CD4-positive, alpha-beta T cell (primary cell): ENCODE measurements at regions not wholly inside any gene's neighbourhood (a gene's known extent, or its start where the extent isn't known, plus 50 kb on each side); places are given as distances from the start of the nearest gene placed in this dataset.

ENCODE experiments used
- ATAC-seq: fragments of 200-7000 bp; cut with Tn5 transposase; one replicate; pipeline ENCODE4 v1.10.0; 2022; ENCODE audit warnings: mild to moderate bottlenecking; ENCODE audit not compliant: poor library complexity
- CTCF ChIA-PET: fragments of 350-600 bp; sonication (Branson Sonifier 250); formaldehyde crosslinking; loops from one replicate; lab custom pipeline; 2021; ENCODE audit warnings: antibody characterized with exemption, inconsistent platforms; lab: Charles Lee
- POLR2A ChIA-PET: fragments of 350-600 bp; sonication (Branson Sonifier 250); formaldehyde crosslinking; loops from one replicate; lab custom pipeline; 2021; ENCODE audit warnings: antibody characterized with exemption, inconsistent platforms; lab: Charles Lee
- DNase-seq, 14 experiments: peaks; one replicate each; pipeline ENCODE4 v3.0.0-alpha.2; 2013 to 2020; ENCODE audit warnings: mixed read lengths in 2 of 14
- H3K27ac ChIP-seq, 2 donors: one replicate each; pipeline versions ENCODE4 v1.5.1 to v1.7.0; 2013; ENCODE audit warnings: low read length in 2 of 2, low read depth in 1 of 2, mild to moderate bottlenecking in 1 of 2
- H3K27me3 ChIP-seq, 2 experiments: 1 replicate in 1 of 2; 2 replicates in 1 of 2; pipeline versions ENCODE4 v1.6.1 to v1.7.0; 2013; ENCODE audit warnings: low read length in 2 of 2, control low read depth in 1 of 2, mild to moderate bottlenecking in 1 of 2, moderate library complexity in 1 of 2; ENCODE audit not compliant: insufficient read depth in 2 of 2, control insufficient read depth in 1 of 2
- H3K36me3 ChIP-seq: one replicate; pipeline ENCODE4 v1.6.1; 2013; ENCODE audit warnings: low read length, control low read depth; ENCODE audit not compliant: insufficient read depth
- H3K4me1 ChIP-seq: one replicate; pipeline ENCODE4 v1.6.1; 2013; ENCODE audit warnings: low read length, control low read depth; ENCODE audit not compliant: insufficient read depth
- H3K4me3 ChIP-seq: one replicate; pipeline ENCODE4 v1.5.1; 2013; ENCODE audit warnings: mild to moderate bottlenecking, low read length, moderate library complexity
- H3K9me3 ChIP-seq, 2 experiments: 1 replicate in 1 of 2; 2 replicates in 1 of 2; pipeline versions ENCODE4 v1.6.1 to v1.7.0; 2013; ENCODE audit warnings: low read length in 2 of 2, mild to moderate bottlenecking in 2 of 2, control low read depth in 1 of 2, moderate library complexity in 1 of 2; ENCODE audit not compliant: control insufficient read depth in 1 of 2, insufficient read depth in 1 of 2
- H3K27ac Mint-ChIP-seq: one replicate; pipeline ENCODE4 v1.8.0; 2020; ENCODE audit warnings: mixed read lengths
- H3K27me3 Mint-ChIP-seq: one replicate; pipeline ENCODE4 v1.8.0; 2021; ENCODE audit warnings: mixed read lengths
- H3K36me3 Mint-ChIP-seq: one replicate; pipeline ENCODE4 v1.8.0; 2021; ENCODE audit warnings: low read depth, mixed read lengths
- H3K4me1 Mint-ChIP-seq: one replicate; pipeline ENCODE4 v1.8.0; 2021; ENCODE audit warnings: low read depth, mixed read lengths
- H3K4me3 Mint-ChIP-seq: one replicate; pipeline ENCODE4 v1.8.0; 2020; ENCODE audit warnings: mild to moderate bottlenecking, mixed read lengths
- H3K9me3 Mint-ChIP-seq: one replicate; pipeline ENCODE4 v1.8.0; 2020; ENCODE audit warnings: mixed read lengths
- CTCF ChIP-seq: fragments of 200-600 bp; IDR thresholded peaks from one replicate; pipeline ENCODE4 v1.8.0; 2022; ENCODE audit warnings: antibody characterized with exemption, mild to moderate bottlenecking
- intact Hi-C, 2 experiments: fragments of 100-400 bp; cut with DNase I in 1 of 2; cut with micrococcal nuclease in 1 of 2; formaldehyde crosslinking; loops; one replicate each; pipeline versions ENCODE4 v1.15.1 to v1.9.0; 2023 to 2025; cut with DNase I, micrococcal nuclease

DNA sequence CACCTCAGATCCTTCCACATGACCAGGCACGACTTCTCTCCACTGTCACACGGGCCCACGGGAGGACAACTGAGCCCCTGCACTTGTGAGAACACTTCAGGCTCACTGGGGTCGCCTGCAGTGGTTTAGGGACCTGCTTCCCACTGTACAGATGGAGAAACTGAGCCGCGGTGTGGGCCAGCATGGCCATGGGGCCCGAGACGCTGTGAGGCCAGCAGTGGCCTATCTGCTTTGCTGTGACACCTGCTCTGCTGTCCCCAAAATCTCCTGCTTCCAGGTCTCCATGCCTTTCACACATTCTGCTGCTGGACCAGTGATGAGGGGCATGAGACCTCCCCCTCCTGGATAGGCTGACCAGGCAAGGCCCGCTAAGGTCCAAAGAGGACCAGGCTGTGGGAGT lies 75.8 kb upstream of the PAX2 start:
- Mint-ChIP-seq H3K36me3 (no peaks in the 10 kb centered on the region), H3K27me3 (peaks cover 80% of the 10 kb centered on the region), H3K27ac (no peak overlapping the region), H3K4me1 (peaks cover 9% of the 10 kb centered on the region), H3K4me3 (no peak overlapping the region), H3K9me3 (no peaks in the 10 kb centered on the region)
- Histone ChIP-seq H3K9me3 (no peaks in the 10 kb centered on the region), H3K36me3 (no peaks in the 10 kb centered on the region), H3K4me1 (peaks cover 6% of the 10 kb centered on the region), H3K27me3 (peaks cover 58 to 74% of the 10 kb centered on the region in 2 experiments), H3K4me3 (no peak overlapping the region), H3K27ac (no peak overlapping the region)
- ChIA-PET POLR2A (no interaction called here), CTCF (interaction anchor here (0.5 kb wide), 1 partner anchor 87 kb away, joined by 4 read pairs; no protein-coding TSS in a partner anchor)
- intact Hi-C loops = loop anchor here (5.0 kb wide), 2 partner anchors 208 to 343 kb away; no protein-coding TSS in a partner anchor
- no peak for DNase-seq
- TF ChIP-seq CTCF = no peak
- no peak for ATAC-seq

DNA sequence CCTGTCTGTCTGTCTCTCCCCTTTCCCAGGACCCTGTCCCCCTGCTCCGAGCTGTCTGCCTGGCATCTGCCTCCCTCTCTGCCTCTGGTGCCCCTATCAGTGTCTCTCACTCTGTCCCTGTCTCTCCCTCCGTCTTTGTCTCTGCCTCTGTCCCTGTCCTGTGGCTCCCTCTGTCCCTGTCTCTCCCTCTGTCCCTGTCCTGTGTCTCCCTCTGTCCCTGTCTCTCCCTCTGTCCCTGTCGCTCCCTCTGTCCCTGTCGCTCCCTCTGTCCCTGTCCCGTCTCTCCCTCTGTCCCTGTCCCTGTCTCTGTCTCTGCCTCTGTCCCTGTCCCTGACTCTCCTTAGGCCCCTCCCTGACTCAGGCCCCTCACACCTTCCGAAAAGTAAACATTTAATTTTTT lies 75.0 kb upstream of the PAX2 start:
- ATAC-seq (no peak), DNase-seq (no peak)
- Histone ChIP-seq H3K27me3 (peaks cover 58 to 75% of the 10 kb centered on the region in 2 experiments), H3K9me3 (no peaks in the 10 kb centered on the region), H3K4me1 (peaks cover 6% of the 10 kb centered on the region), H3K27ac (no peak overlapping the region), H3K4me3 (no peak overlapping the region), H3K36me3 (no peaks in the 10 kb centered on the region)
- intact Hi-C loops = loop anchor here (5.0 kb wide), 2 partner anchors 207 to 342 kb away; no protein-coding TSS in a partner anchor
- ChIA-PET CTCF (interaction anchor here (0.5 kb wide), 1 partner anchor 88 kb away, joined by 4 read pairs; no protein-coding TSS in a partner anchor), POLR2A (no interaction called here)
- TF ChIP-seq CTCF = no peak
- no peaks in the 10 kb centered on the region for H3K36me3 Mint-ChIP-seq
- H3K4me1 Mint-ChIP-seq = peaks cover 9% of the 10 kb centered on the region
- H3K27ac Mint-ChIP-seq = no peak overlapping the region
- peaks cover 78% of the 10 kb centered on the region for H3K27me3 Mint-ChIP-seq
- H3K4me3 Mint-ChIP-seq = no peak overlapping the region
- no peaks in the 10 kb centered on the region for H3K9me3 Mint-ChIP-seq

- Mint-ChIP-seq H3K27ac (no peak overlapping the region), H3K4me1 (peaks cover 9% of the 10 kb centered on the region), H3K27me3 (peaks cover 84% of the 10 kb centered on the region), H3K9me3 (no peaks in the 10 kb centered on the region), H3K4me3 (no peak overlapping the region), H3K36me3 (no peaks in the 10 kb centered on the region)
- intact Hi-C loops = loop anchor here (5.0 kb wide), 2 partner anchors 206 to 341 kb away; no protein-coding TSS in a partner anchor
- H3K9me3 ChIP-seq = no peaks in the 10 kb centered on the region
- ChIA-PET POLR2A (no interaction called here), CTCF (interaction anchor here (1.1 kb wide), 1 partner anchor 109 kb away, joined by 4 read pairs; no protein-coding TSS in a partner anchor)
- H3K27ac ChIP-seq = no peak overlapping the region
- no peak overlapping the region for H3K4me3 ChIP-seq
- peaks cover 58 to 75% of the 10 kb centered on the region in 2 experiments for H3K27me3 ChIP-seq
- H3K36me3 ChIP-seq = no peaks in the 10 kb centered on the region
- H3K4me1 ChIP-seq = peaks cover 6% of the 10 kb centered on the region
- peak; percentile 66 for ATAC-seq
- DNase-seq = peak; percentile 15 to 72 (median 49)
- peak; percentile 68 for TF ChIP-seq CTCF
Measured at GRCh38 chr10:100670828-100671479, 74.4 kb upstream of the PAX2 start.
